ENCODE measurements at regions not wholly inside any gene's neighbourhood (a gene's known extent, or its start where the extent isn't known, plus 50 kb on each side); places are given as distances from the start of the nearest gene placed in this dataset.

DNA sequence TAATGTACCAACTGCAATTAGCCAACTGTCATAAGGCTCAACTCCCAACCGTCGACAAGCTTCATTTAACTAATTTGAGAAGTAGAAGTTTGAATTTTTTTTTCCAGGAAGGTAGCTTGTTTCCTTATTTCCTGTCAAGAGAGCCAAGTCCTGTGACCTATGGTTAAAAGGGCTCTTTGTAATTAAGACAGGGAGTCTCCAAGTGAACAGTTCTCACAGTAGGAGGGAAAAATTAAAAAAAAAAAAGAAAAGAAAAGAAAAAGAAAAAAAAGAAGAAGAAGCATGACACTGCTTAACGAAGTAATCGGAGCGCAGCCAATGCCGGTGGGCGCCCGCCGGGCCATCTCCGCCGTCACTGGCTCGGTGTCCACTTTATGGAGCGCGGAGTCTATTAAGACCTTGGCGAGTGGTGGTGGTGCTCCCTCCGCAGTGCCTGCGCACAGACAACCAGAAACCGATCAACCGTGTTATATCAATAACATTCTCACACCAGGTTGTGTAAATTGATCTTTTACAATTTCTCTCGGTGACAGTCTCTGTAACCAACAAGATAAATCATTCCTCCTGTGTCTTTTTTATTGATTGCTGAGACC lies 197.2 kb upstream of the POU3F3 start:
- BruUV-seq (replicated peaks), result no TSS peak
- H3K4me1 Mint-ChIP-seq (ENCODE audit: low read depth, unreplicated experiment), result no peaks in the 10 kb centered on the region
- H3K27ac Mint-ChIP-seq (ENCODE audit: unreplicated experiment), result no peak overlapping the region
- H3K27me3 Mint-ChIP-seq (ENCODE audit: unreplicated experiment), result peaks cover 8% of the 10 kb centered on the region
- H3K9me3 Mint-ChIP-seq (ENCODE audit: low read depth, unreplicated experiment), result peaks cover 7% of the 10 kb centered on the region
- intact Hi-C loops (cut with micrococcal nuclease; ENCODE audit: unreplicated experiment), result no loop called here
- TF ChIP-seq, protein P1, sequence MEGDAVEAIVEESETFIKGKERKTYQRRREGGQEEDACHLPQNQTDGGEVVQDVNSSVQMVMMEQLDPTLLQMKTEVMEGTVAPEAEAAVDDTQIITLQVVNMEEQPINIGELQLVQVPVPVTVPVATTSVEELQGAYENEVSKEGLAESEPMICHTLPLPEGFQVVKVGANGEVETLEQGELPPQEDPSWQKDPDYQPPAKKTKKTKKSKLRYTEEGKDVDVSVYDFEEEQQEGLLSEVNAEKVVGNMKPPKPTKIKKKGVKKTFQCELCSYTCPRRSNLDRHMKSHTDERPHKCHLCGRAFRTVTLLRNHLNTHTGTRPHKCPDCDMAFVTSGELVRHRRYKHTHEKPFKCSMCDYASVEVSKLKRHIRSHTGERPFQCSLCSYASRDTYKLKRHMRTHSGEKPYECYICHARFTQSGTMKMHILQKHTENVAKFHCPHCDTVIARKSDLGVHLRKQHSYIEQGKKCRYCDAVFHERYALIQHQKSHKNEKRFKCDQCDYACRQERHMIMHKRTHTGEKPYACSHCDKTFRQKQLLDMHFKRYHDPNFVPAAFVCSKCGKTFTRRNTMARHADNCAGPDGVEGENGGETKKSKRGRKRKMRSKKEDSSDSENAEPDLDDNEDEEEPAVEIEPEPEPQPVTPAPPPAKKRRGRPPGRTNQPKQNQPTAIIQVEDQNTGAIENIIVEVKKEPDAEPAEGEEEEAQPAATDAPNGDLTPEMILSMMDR (IDR thresholded peaks at IDR 0.05; ENCODE audit: unreplicated experiment), result no peak
- CTCF ChIA-PET, result no interaction called here
- H3K4me3 Mint-ChIP-seq (ENCODE audit: low read depth, unreplicated experiment), result no peak overlapping the region
- H3K36me3 Mint-ChIP-seq (ENCODE audit: insufficient read depth, unreplicated experiment), result no peaks in the 10 kb centered on the region
- no peak for DNase-seq

GRCh38 chr2:104658144-104658835 lies 195.6 kb upstream of the POU3F3 start:
- Mint-ChIP-seq H3K9me3 (ENCODE audit: low read depth, unreplicated experiment) (peaks cover 7% of the 10 kb centered on the region), H3K4me1 (ENCODE audit: low read depth, unreplicated experiment) (no peaks in the 10 kb centered on the region), H3K36me3 (ENCODE audit: insufficient read depth, unreplicated experiment) (no peaks in the 10 kb centered on the region), H3K4me3 (ENCODE audit: low read depth, unreplicated experiment) (no peak overlapping the region), H3K27me3 (ENCODE audit: unreplicated experiment) (peaks cover 8% of the 10 kb centered on the region), H3K27ac (ENCODE audit: unreplicated experiment) (no peak overlapping the region)
- DNase-seq, result no peak
- BruUV-seq (replicated peaks), result no TSS peak
- CTCF ChIA-PET, result no interaction called here
- TF ChIP-seq, protein P1 (IDR thresholded peaks at IDR 0.05; ENCODE audit: unreplicated experiment), result no peak
- intact Hi-C loops (cut with micrococcal nuclease; ENCODE audit: unreplicated experiment), result no loop called here

- H3K9me3 Mint-ChIP-seq (ENCODE audit: low read depth, unreplicated experiment), result peaks cover 4% of the 10 kb centered on the region
- H3K27me3 Mint-ChIP-seq (ENCODE audit: unreplicated experiment), result peaks cover 5% of the 10 kb centered on the region
- intact Hi-C loops (cut with micrococcal nuclease; ENCODE audit: unreplicated experiment), result no loop called here
- no peak for DNase-seq
- BruUV-seq (replicated peaks), result no TSS peak
- H3K4me1 Mint-ChIP-seq (ENCODE audit: low read depth, unreplicated experiment), result no peaks in the 10 kb centered on the region
- no peaks in the 10 kb centered on the region for H3K36me3 Mint-ChIP-seq (ENCODE audit: insufficient read depth, unreplicated experiment)
- TF ChIP-seq, protein P1 (IDR thresholded peaks at IDR 0.05; ENCODE audit: unreplicated experiment), result no peak
- H3K4me3 Mint-ChIP-seq (ENCODE audit: low read depth, unreplicated experiment), result no peak overlapping the region
- CTCF ChIA-PET, result no interaction called here
- no peak overlapping the region for H3K27ac Mint-ChIP-seq (ENCODE audit: unreplicated experiment)
These were observed 194.9 kb upstream of the POU3F3 start for GRCh38 chr2:104658904-104659591.

GRCh38 chr2:104660991-104661390 lies 192.9 kb upstream of the POU3F3 start:
- BruUV-seq (replicated peaks), result no TSS peak
- CTCF ChIA-PET, result no interaction called here
- peaks cover 6% of the 10 kb centered on the region for H3K27me3 Mint-ChIP-seq (ENCODE audit: unreplicated experiment)
- TF ChIP-seq, protein P1 (IDR thresholded peaks at IDR 0.05; ENCODE audit: unreplicated experiment), result no peak
- no peak for DNase-seq
- H3K36me3 Mint-ChIP-seq (ENCODE audit: insufficient read depth, unreplicated experiment), result no peaks in the 10 kb centered on the region
- H3K4me1 Mint-ChIP-seq (ENCODE audit: low read depth, unreplicated experiment), result no peaks in the 10 kb centered on the region
- peaks cover 3% of the 10 kb centered on the region for H3K9me3 Mint-ChIP-seq (ENCODE audit: low read depth, unreplicated experiment)
- no peak overlapping the region for H3K27ac Mint-ChIP-seq (ENCODE audit: unreplicated experiment)
- no peak overlapping the region for H3K4me3 Mint-ChIP-seq (ENCODE audit: low read depth, unreplicated experiment)
- intact Hi-C loops (cut with micrococcal nuclease; ENCODE audit: unreplicated experiment), result no loop called here

All from Calu3 (cell line).